Uterus (tissue), 3 donors: ENCODE measurements at regions not wholly inside any gene's neighbourhood (a gene's known extent, or its start where the extent isn't known, plus 50 kb on each side); places are given as distances from the start of the nearest gene placed in this dataset.

ENCODE experiments used
- DNase-seq, 2 donors: peaks; one replicate each; pipeline ENCODE4 v3.0.0-alpha.2; 2019 to 2020
- H3K27ac ChIP-seq, 2 donors: fragments of 200-600 bp; sonication (generic); 1 replicate in 1 of 2; 2 replicates in 1 of 2; pipeline ENCODE4 v1.5.1; 2016 to 2018
- H3K27me3 ChIP-seq, 2 donors: fragments of 200-600 bp; sonication (generic); one replicate each; pipeline ENCODE4 v1.5.1; 2018 to 2019; ENCODE audit warnings: control low read depth in 1 of 2
- H3K36me3 ChIP-seq, 2 donors: fragments of 200-600 bp; sonication (generic); one replicate each; pipeline ENCODE4 v1.5.1; 2019; ENCODE audit warnings: control low read depth in 1 of 2
- H3K4me1 ChIP-seq, 2 donors: fragments of 200-600 bp; sonication (generic); one replicate each; pipeline ENCODE4 v1.5.1; 2018 to 2019; ENCODE audit warnings: control low read depth in 1 of 2
- H3K4me3 ChIP-seq, 2 donors: fragments of 200-600 bp; sonication (generic); 1 replicate in 1 of 2; 2 replicates in 1 of 2; pipeline ENCODE4 v1.5.1; 2018 to 2019; ENCODE audit warnings: mild to moderate bottlenecking in 1 of 2
- H3K9me3 ChIP-seq, 2 donors: fragments of 200-600 bp; sonication (generic); one replicate each; pipeline ENCODE4 v1.5.1; 2019; ENCODE audit warnings: control low read depth in 1 of 2
- POLR2A ChIP-seq, 2 donors: fragments of 450-650 bp; IDR thresholded peaks; one replicate each; pipeline ENCODE4 v1.6.1; 2016; ENCODE audit warnings: antibody characterized with exemption in 2 of 2, mild to moderate bottlenecking in 1 of 2, moderate library complexity in 1 of 2
- intact Hi-C: fragments of 100-400 bp; cut with DNase I; formaldehyde crosslinking; loops from one replicate; pipeline ENCODE4 v1.15.1; 2023; ENCODE audit warnings: low total_unique reads
- TF ChIP-seq, protein P1 (sequence below), 4 experiments: fragments of 200-600 bp in 2 of 4; fragments of 450-650 bp in 2 of 4; sonication (generic) in 2 of 4; IDR thresholded peaks; one replicate each; pipeline ENCODE4 v1.5.1; 2016 to 2019; ENCODE audit warnings: antibody characterized with exemption in 4 of 4, mild to moderate bottlenecking in 2 of 4, moderate library complexity in 1 of 4
- donor health status: DM: yes; HTN: yes; CAD: no.

- H3K36me3 ChIP-seq, result no peaks in the 10 kb centered on the region
- no peak overlapping the region for H3K4me3 ChIP-seq
- H3K9me3 ChIP-seq, result no peaks in the 10 kb centered on the region
- DNase-seq, result no peak
- no peaks in the 10 kb centered on the region for H3K27me3 ChIP-seq
- H3K27ac ChIP-seq, result no peak overlapping the region
- intact Hi-C loops, result no loop called here
- no peaks in the 10 kb centered on the region for H3K4me1 ChIP-seq
- TF ChIP-seq, protein P1, sequence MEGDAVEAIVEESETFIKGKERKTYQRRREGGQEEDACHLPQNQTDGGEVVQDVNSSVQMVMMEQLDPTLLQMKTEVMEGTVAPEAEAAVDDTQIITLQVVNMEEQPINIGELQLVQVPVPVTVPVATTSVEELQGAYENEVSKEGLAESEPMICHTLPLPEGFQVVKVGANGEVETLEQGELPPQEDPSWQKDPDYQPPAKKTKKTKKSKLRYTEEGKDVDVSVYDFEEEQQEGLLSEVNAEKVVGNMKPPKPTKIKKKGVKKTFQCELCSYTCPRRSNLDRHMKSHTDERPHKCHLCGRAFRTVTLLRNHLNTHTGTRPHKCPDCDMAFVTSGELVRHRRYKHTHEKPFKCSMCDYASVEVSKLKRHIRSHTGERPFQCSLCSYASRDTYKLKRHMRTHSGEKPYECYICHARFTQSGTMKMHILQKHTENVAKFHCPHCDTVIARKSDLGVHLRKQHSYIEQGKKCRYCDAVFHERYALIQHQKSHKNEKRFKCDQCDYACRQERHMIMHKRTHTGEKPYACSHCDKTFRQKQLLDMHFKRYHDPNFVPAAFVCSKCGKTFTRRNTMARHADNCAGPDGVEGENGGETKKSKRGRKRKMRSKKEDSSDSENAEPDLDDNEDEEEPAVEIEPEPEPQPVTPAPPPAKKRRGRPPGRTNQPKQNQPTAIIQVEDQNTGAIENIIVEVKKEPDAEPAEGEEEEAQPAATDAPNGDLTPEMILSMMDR (IDR thresholded peaks at IDR 0.05), result no peak
- no peak for TF ChIP-seq POLR2A (IDR thresholded peaks at IDR 0.05)
Measured at GRCh38 chr9:25517701-25518100, 160.5 kb downstream of the TUSC1 start.

DNA sequence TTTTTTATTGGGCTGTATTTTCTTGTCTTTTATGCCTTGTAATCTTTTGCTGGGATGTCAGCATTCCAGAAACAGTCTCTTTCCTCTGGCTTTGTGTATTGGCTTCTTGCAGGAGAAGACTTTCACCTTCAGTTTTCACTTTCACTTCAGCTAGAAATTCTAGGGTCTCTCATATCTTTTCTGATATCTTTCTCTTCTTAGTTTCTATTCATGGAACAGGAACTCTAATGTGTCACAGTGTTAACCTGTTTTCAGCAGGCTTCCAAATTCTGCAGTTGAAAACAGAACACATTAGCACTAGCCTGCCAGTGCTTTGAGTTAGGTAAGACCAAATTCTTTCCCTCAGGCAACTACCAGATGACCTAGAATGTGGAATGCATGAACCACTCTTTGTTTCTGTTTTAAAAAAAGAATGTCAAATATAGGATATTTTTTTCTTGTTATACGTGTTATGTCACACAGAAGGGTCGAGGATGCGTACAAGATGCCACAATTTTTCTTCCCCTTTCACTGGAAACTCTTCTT is 164.7 kb downstream of the TUSC1 start:
- intact Hi-C loops, result no loop called here
- DNase-seq, result no peak
- H3K4me1 ChIP-seq, result no peaks in the 10 kb centered on the region
- no peak overlapping the region for H3K4me3 ChIP-seq
- no peak overlapping the region for H3K27ac ChIP-seq
- no peak for TF ChIP-seq POLR2A (IDR thresholded peaks at IDR 0.05)
- TF ChIP-seq, protein P1 (IDR thresholded peaks at IDR 0.05), result no peak
- no peaks in the 10 kb centered on the region for H3K9me3 ChIP-seq
- H3K27me3 ChIP-seq, result no peaks in the 10 kb centered on the region
- H3K36me3 ChIP-seq, result no peaks in the 10 kb centered on the region

GRCh38 chr9:25505644-25506043 is 172.6 kb downstream of the TUSC1 start:
- no peak overlapping the region for H3K4me3 ChIP-seq
- no peak for DNase-seq
- intact Hi-C loops, result no loop called here
- no peaks in the 10 kb centered on the region for H3K4me1 ChIP-seq
- peaks cover 0 to 6% of the 10 kb centered on the region in 2 donors for H3K9me3 ChIP-seq
- H3K36me3 ChIP-seq, result no peaks in the 10 kb centered on the region
- H3K27me3 ChIP-seq, result no peaks in the 10 kb centered on the region
- TF ChIP-seq, protein P1 (IDR thresholded peaks at IDR 0.05), result no peak
- no peak for TF ChIP-seq POLR2A (IDR thresholded peaks at IDR 0.05)
- H3K27ac ChIP-seq, result no peak overlapping the region

DNA sequence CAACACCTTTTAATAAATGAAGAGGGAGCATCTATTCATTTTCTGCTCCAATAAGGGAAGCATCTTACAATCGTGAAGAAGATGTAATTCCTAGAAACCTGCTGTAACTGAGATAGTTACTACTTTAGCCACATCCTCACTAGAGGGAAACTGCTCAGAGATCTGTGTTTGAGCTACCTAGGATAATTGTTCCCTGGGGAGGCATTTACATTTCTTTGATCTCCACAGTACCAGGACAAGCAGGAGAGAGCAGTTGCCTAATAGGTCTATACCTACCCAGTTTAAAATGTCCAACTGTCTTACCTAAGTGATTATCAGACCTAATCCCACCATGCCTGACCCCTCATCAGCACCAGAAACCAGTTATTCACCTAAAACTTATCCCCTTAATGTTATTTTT is 196.9 kb downstream of the TUSC1 start:
- TF ChIP-seq, protein P1 (IDR thresholded peaks at IDR 0.05), result no peak
- no peak for TF ChIP-seq POLR2A (IDR thresholded peaks at IDR 0.05)
- no peak overlapping the region for H3K27ac ChIP-seq
- intact Hi-C loops, result no loop called here

DNA sequence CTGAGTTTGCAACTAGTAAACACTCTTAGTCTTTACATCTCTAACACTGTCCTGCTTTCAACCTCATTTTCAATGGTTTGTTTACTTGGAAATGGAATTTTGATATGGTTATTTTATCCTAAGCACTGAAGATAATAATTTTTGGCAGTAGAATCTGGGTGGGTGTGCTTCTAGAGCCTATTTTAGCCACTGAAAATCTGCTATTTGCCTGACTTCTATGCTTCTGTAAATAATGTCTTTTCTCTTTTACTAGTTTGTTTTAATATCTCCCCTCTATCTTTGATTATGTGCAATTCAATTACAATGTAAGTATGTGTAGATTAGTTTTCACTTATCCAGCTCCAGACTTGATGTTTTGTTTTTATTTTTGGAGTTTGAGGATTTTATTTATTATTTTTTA is 197.5 kb downstream of the TUSC1 start:
- H3K4me1 ChIP-seq, result no peaks in the 10 kb centered on the region
- intact Hi-C loops, result no loop called here
- no peaks in the 10 kb centered on the region for H3K36me3 ChIP-seq
- no peak overlapping the region for H3K4me3 ChIP-seq
- H3K9me3 ChIP-seq, result no peaks in the 10 kb centered on the region
- no peak for TF ChIP-seq POLR2A (IDR thresholded peaks at IDR 0.05)
- TF ChIP-seq, protein P1 (IDR thresholded peaks at IDR 0.05), result no peak
- H3K27me3 ChIP-seq, result no peaks in the 10 kb centered on the region
- DNase-seq, result no peak
- no peak overlapping the region for H3K27ac ChIP-seq

More for the DNA sequence above, 196.9 kb downstream of the TUSC1 start:
- Histone ChIP-seq H3K4me1 (no peaks in the 10 kb centered on the region), H3K36me3 (no peaks in the 10 kb centered on the region), H3K9me3 (no peaks in the 10 kb centered on the region), H3K27me3 (no peaks in the 10 kb centered on the region), H3K4me3 (no peak overlapping the region)
- DNase-seq, result no peak
